ENCODE measurements at regions not wholly inside any gene's neighbourhood (a gene's known extent, or its start where the extent isn't known, plus 50 kb on each side); places are given as distances from the start of the nearest gene placed in this dataset.

- H2BK15ac ChIP-seq (ENCODE audit: low read length), result no peak overlapping the region
- no peak overlapping the region for H4K8ac ChIP-seq (ENCODE audit: extremely low read depth, insufficient read depth, low read length)
- no peak overlapping the region for H3K4me3 ChIP-seq (ENCODE audit: extremely low read depth in 1 of 4, insufficient read depth in 2 of 4, low read depth in 3 of 4, low read length in 4 of 4)
- H2BK20ac ChIP-seq (ENCODE audit: low read length), result no peak overlapping the region
- no peaks in the 10 kb centered on the region for H3K23me2 ChIP-seq (ENCODE audit: low read depth, low read length)
- no peak overlapping the region for H3K23ac ChIP-seq (ENCODE audit: insufficient read length)
- ChIA-PET POLR2A (ENCODE audit: partially characterized antibody) (no interaction called here), CTCF (ENCODE audit: partially characterized antibody) (interaction anchor here (0.6 to 0.9 kb wide), 3 partner anchors 12 to 52 kb away, joined by 3 to 5 read pairs (median 4); no protein-coding TSS in a partner anchor)
- TF ChIP-seq GTF2F1 (IDR thresholded peaks at IDR 0.05; ENCODE audit: borderline replicate concordance, low read depth, low read length), result no peak
- no peak for TF ChIP-seq POLR2AphosphoS5 (IDR thresholded peaks at IDR 0.05; ENCODE audit: low read depth, low read length)
- TF ChIP-seq ASH2L (IDR thresholded peaks at IDR 0.05; ENCODE audit: low read length), result no peak
- no peak for TF ChIP-seq POLR2A (IDR thresholded peaks at IDR 0.05; ENCODE audit: control extremely low read depth in 1 of 2, low read depth in 2 of 2, low read length in 2 of 2)
- TF ChIP-seq NRF1 (IDR thresholded peaks at IDR 0.05; ENCODE audit: low read depth, low read length), result no peak
- no peak for TF ChIP-seq BACH1 (IDR thresholded peaks at IDR 0.05; ENCODE audit: low read length)
- TF ChIP-seq JUND (IDR thresholded peaks at IDR 0.05; ENCODE audit: low read length), result no peak
- no peak for TF ChIP-seq BCL11A (IDR thresholded peaks at IDR 0.05; ENCODE audit: low read depth in 2 of 2, low read length in 2 of 2)
- no peak for TF ChIP-seq CREB1 (IDR thresholded peaks at IDR 0.05)
- no peak overlapping the region for H2BK5ac ChIP-seq (ENCODE audit: low read depth, low read length)
- no peak overlapping the region for H2BK120ac ChIP-seq (replicated peaks; ENCODE audit: low read depth, low read length)
- WGBS, 2 experiments (ENCODE audit: extremely low coverage in 1 of 2, insufficient coverage in 1 of 2, insufficient read length in 1 of 2, insufficient replicate concordance in 2 of 2, low coverage in 1 of 2, low lambda C conversion rate in 2 of 2, missing lambda C conversion rate in 1 of 2), result 86% methylated on average over 2 of the region's 2 CpGs; no CpG with 5 or more reads in 1 of the 2 experiments
- no peak overlapping the region for H3K9ac ChIP-seq (replicated peaks in 1 of 4; ENCODE audit: extremely low read depth in 1 of 4, low read depth in 3 of 4, low read length in 3 of 4)
- H4K20me1 ChIP-seq (replicated peaks in 1 of 2; ENCODE audit: control insufficient read depth in 1 of 2, insufficient read depth in 2 of 2, low read length in 2 of 2), result no peaks in the 10 kb centered on the region
- no peak overlapping the region for H4K91ac ChIP-seq (replicated peaks; ENCODE audit: insufficient read length, low read length)
- H2AFZ ChIP-seq (ENCODE audit: low read length), result no peak overlapping the region
- no peak for DNase-seq (ENCODE audit: low read depth in 1 of 2, low spot score in 2 of 2)
- H2BK12ac ChIP-seq (ENCODE audit: low read depth, low read length), result no peak overlapping the region
- H3K9me3 ChIP-seq (ENCODE audit: insufficient read depth in 2 of 2, low read depth in 1 of 2, low read length in 1 of 2), result peaks cover 5 to 6% of the 10 kb centered on the region in 2 experiments
- H3K79me2 ChIP-seq (ENCODE audit: control insufficient read depth in 1 of 2, insufficient read depth in 2 of 2, low read length in 2 of 2), result no peaks in the 10 kb centered on the region
- H2AK5ac ChIP-seq (ENCODE audit: low read depth, low read length), result no peak overlapping the region
- H3K27me3 ChIP-seq (replicated peaks in 1 of 4; ENCODE audit: control insufficient read depth in 3 of 4, extremely low read depth in 1 of 4, insufficient read depth in 3 of 4, low read length in 3 of 4), result no peaks in the 10 kb centered on the region
- no peak overlapping the region for H3K4me2 ChIP-seq (ENCODE audit: insufficient read depth in 1 of 2, low read depth in 2 of 2, low read length in 2 of 2)
- H3K56ac ChIP-seq (replicated peaks; ENCODE audit: insufficient read length, low read depth, low read length), result no peak overlapping the region
- no peaks in the 10 kb centered on the region for H3K36me3 ChIP-seq (ENCODE audit: control insufficient read depth in 2 of 4, insufficient read depth in 4 of 4, low read length in 3 of 4)
- no peaks in the 10 kb centered on the region for H3K79me1 ChIP-seq (ENCODE audit: low read depth, low read length)
- no peak overlapping the region for H4K5ac ChIP-seq (ENCODE audit: insufficient read length, low read depth, low read length)
- H3K4ac ChIP-seq (replicated peaks; ENCODE audit: insufficient read length, low read depth, low read length), result no peak overlapping the region
- H3K4me1 ChIP-seq (replicated peaks in 1 of 4; ENCODE audit: control insufficient read depth in 3 of 4, insufficient read depth in 4 of 4, low read length in 3 of 4), result no peaks in the 10 kb centered on the region
- no peak overlapping the region for H3K14ac ChIP-seq (ENCODE audit: insufficient read length)
- H3K18ac ChIP-seq (ENCODE audit: extremely low read depth, low read length), result no peak overlapping the region
- FAIRE-seq, result no peak
- no peak overlapping the region for H3K27ac ChIP-seq (ENCODE audit: low read depth, low read length)
Observed at GRCh38 chr3:56942523-56942922, 117.9 kb upstream of the SPATA12 start.
